GM21717 (cell line): ENCODE measurements at regions not wholly inside any gene's neighbourhood (a gene's known extent, or its start where the extent isn't known, plus 50 kb on each side); places are given as distances from the start of the nearest gene placed in this dataset.

Experiments used
- ATAC-seq: cut with Tn5 transposase; IDR thresholded peaks from one replicate; pipeline ENCODE4 v1.9.1; 2021; ENCODE audit warnings: mild to moderate bottlenecking, moderate library complexity; ENCODE audit not compliant: unreplicated experiment

- no peak for ATAC-seq
These were observed 59.8 kb upstream of the TBX3 start for GRCh38 chr12:114743799-114744198.

DNA sequence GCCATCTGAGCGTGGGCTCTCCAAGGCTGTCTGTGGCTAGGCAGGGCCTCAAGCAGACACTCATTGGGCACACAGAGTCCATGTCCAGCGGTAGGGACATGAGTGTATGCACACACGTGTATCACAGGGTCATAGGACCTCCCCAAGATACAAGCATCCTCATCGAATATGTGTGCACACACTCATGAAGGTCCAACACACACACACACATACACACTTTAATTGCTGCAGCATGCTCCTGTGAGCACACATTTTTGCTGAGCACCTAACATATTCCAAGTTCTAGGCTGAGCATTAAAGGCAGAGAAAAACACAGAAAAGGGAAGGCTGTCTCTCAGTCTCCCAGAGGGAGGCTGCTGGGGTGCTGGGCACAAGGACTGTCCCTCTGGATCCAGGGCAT, 59.3 kb upstream of the TBX3 start:
- no peak for ATAC-seq

- ATAC-seq, result no peak
These were observed 58.4 kb upstream of the TBX3 start for GRCh38 chr12:114742363-114742762.

- ATAC-seq, result no peak
These were observed 58.0 kb upstream of the TBX3 start for GRCh38 chr12:114741940-114742339.

GRCh38 chr12:114740448-114740847, 56.5 kb upstream of the TBX3 start:
- ATAC-seq, result no peak

DNA sequence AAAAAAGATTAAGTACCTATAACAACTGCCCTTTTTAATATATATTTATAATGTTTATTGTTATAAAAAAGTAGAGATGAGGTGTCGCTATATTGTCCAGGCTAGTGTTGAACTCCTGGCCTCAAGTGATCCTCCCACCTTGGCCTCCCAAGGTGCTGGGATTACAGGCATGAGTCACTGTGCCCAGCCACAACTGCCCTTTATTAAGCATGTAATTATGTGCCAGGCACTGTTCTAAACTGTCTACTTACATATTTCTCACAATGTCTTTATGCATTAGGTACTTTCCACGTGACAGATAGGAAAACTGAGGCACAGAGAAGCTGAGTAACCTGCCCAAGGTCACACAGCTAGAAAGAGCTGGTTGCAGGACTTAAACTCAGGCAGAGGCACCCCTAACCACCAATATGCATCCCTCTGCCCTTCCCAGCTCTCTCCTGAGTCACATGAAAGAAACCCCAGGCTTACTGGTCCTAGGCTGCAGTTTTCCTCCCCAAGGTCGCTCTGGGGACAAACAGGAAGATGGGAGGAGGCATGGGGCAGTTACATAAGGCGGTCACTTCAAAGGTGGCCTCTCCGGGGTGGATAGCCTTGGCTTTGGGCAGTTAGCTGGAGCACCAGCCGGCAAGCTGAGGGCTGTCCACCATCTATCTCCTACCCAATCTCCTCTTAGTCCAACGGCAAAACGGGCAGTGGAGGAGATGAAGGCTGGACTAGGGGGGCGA, 54.6 kb upstream of the TBX3 start:
- ATAC-seq, result no peak

- ATAC-seq, result no peak
These were observed 51.9 kb upstream of the TBX3 start for GRCh38 chr12:114735680-114736374.

DNA sequence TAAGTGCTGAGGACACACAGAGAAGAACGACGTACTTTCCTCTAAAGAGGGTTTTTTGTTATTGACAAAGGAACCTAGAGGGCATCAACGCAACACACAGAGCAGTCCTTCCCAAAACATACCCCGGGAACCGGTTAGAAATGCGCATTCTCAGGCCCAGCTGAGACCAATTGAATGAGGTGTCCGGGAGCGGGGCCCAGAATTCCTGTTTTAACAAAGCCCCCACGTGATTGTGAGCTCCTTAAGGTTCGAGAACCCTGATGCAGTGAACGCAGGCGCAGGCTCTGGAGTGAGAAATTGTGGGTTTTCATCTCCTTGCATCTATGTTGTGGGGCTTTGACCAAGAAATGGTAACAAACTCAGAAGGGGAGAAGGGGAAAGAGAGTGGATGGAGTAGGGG, 51.0 kb upstream of the TBX3 start:
- ATAC-seq, result no peak

DNA sequence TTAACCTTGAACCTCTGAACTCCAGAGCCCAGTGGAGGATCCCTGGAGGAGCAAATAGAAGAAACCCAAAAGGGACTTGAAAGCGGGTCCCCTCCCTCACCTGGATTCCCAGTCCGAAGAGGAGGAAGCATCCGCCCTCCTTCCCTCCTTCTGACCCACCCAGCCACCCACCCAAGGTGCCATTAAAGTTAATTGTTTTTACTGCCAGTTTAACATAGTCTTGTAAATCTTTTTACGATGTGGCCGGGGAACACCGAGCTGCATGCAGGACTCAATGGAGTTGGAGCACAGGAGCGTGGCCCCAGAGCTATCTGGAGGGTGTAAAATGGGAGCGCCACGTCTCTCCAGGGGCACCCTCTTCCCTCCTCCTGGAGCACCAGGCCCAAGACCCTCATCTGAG, 49.9 kb upstream of the TBX3 start:
- ATAC-seq, result no peak
